ENCODE measurements at regions not wholly inside any gene's neighbourhood (a gene's known extent, or its start where the extent isn't known, plus 50 kb on each side); places are given as distances from the start of the nearest gene placed in this dataset.
A peak's percentile ranks its signal among the peaks of the same experiment; 100 is the strongest.

DNA sequence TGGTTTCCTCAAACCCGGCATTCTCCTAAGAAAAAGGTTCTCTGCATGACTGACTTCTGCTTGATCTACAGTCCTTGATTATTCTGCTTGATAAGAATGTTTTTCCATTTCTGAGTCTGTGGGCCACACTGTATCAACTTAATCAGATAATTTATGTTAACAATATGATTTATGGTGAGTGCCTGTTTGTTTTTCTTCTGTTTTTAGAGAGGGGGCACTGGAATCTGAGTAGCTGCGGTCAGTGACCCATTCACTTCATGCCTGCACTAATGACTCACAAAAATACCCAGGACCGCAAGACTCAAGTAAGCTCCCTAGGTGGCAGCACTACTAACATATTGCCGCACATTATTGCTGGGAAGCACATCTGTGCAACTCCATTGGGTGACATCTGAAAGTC is 542.3 kb upstream of the ATXN8OS start (continued):
- TF ChIP-seq TAF1 (IDR thresholded peaks at IDR 0.05; ENCODE audit: borderline replicate concordance, low read depth, low read length) (no peak), ELF1 (IDR thresholded peaks at IDR 0.05) (no peak), TCF12 (IDR thresholded peaks at IDR 0.05) (peak; percentile 73), EZH2phosphoT487 (IDR thresholded peaks at IDR 0.05; ENCODE audit: borderline replicate concordance, low read depth) (no peak), IRF3 (IDR thresholded peaks at IDR 0.05; ENCODE audit: low read depth, low read length) (no peak), GATA2 (CRISPR knock-in tag; IDR thresholded peaks at IDR 0.05) (no peak), FOXJ3 (CRISPR knock-in tag; IDR thresholded peaks at IDR 0.05) (no peak), SIN3A (IDR thresholded peaks at IDR 0.05; ENCODE audit: borderline replicate concordance, low read depth, low read length) (no peak), FOSL2 (IDR thresholded peaks at IDR 0.05; ENCODE audit: borderline replicate concordance, low read depth) (peak; percentile 63), RXRA (IDR thresholded peaks at IDR 0.05; ENCODE audit: borderline replicate concordance, low read depth) (no peak), YY1 (IDR thresholded peaks at IDR 0.05; ENCODE audit: low read depth) (no peak)
- TF ChIP-seq, protein P1, sequence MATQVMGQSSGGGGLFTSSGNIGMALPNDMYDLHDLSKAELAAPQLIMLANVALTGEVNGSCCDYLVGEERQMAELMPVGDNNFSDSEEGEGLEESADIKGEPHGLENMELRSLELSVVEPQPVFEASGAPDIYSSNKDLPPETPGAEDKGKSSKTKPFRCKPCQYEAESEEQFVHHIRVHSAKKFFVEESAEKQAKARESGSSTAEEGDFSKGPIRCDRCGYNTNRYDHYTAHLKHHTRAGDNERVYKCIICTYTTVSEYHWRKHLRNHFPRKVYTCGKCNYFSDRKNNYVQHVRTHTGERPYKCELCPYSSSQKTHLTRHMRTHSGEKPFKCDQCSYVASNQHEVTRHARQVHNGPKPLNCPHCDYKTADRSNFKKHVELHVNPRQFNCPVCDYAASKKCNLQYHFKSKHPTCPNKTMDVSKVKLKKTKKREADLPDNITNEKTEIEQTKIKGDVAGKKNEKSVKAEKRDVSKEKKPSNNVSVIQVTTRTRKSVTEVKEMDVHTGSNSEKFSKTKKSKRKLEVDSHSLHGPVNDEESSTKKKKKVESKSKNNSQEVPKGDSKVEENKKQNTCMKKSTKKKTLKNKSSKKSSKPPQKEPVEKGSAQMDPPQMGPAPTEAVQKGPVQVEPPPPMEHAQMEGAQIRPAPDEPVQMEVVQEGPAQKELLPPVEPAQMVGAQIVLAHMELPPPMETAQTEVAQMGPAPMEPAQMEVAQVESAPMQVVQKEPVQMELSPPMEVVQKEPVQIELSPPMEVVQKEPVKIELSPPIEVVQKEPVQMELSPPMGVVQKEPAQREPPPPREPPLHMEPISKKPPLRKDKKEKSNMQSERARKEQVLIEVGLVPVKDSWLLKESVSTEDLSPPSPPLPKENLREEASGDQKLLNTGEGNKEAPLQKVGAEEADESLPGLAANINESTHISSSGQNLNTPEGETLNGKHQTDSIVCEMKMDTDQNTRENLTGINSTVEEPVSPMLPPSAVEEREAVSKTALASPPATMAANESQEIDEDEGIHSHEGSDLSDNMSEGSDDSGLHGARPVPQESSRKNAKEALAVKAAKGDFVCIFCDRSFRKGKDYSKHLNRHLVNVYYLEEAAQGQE (IDR thresholded peaks at IDR 0.05; ENCODE audit: low read depth, low read length) = no peak
- TF ChIP-seq, protein P2, sequence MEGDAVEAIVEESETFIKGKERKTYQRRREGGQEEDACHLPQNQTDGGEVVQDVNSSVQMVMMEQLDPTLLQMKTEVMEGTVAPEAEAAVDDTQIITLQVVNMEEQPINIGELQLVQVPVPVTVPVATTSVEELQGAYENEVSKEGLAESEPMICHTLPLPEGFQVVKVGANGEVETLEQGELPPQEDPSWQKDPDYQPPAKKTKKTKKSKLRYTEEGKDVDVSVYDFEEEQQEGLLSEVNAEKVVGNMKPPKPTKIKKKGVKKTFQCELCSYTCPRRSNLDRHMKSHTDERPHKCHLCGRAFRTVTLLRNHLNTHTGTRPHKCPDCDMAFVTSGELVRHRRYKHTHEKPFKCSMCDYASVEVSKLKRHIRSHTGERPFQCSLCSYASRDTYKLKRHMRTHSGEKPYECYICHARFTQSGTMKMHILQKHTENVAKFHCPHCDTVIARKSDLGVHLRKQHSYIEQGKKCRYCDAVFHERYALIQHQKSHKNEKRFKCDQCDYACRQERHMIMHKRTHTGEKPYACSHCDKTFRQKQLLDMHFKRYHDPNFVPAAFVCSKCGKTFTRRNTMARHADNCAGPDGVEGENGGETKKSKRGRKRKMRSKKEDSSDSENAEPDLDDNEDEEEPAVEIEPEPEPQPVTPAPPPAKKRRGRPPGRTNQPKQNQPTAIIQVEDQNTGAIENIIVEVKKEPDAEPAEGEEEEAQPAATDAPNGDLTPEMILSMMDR (IDR thresholded peaks at IDR 0.05) = peak; percentile 66

- H3K4me3 ChIP-seq (ENCODE audit: low read depth in 2 of 2, low read length in 1 of 2) = no peak overlapping the region
- H3K9ac ChIP-seq = no peak overlapping the region
- H3K27ac ChIP-seq (ENCODE audit: low read depth in 2 of 2, low read length in 1 of 2) = no peak overlapping the region
- WGBS (ENCODE audit: low lambda C conversion rate) = 46% methylated on average over 3 of the region's 5 CpGs
- no peak for DNase-seq
- H3K27me3 ChIP-seq (ENCODE audit: insufficient read depth) = no peaks in the 10 kb centered on the region
- no peaks in the 10 kb centered on the region for H4K20me1 ChIP-seq (ENCODE audit: insufficient read depth)
- no peaks in the 10 kb centered on the region for H3K9me3 ChIP-seq
- no peaks in the 10 kb centered on the region for H3K9me2 ChIP-seq
- no peak overlapping the region for H2AFZ ChIP-seq (ENCODE audit: low read depth)
- no peaks in the 10 kb centered on the region for H3K79me2 ChIP-seq (ENCODE audit: insufficient read depth)
- ChIA-PET CTCF (interaction anchor here (0.7 to 0.9 kb wide), 2 partner anchors 28 to 32 kb away, joined by 3 to 4 read pairs; no protein-coding TSS in a partner anchor), POLR2A (no interaction called here)
- H3K4me1 ChIP-seq (ENCODE audit: control insufficient read depth in 1 of 2, insufficient read depth in 2 of 2, low read depth in 1 of 2, low read length in 1 of 2) = no peaks in the 10 kb centered on the region
- H3K36me3 ChIP-seq (replicated peaks in 1 of 2; ENCODE audit: control insufficient read depth in 1 of 2, insufficient read depth in 2 of 2, low read length in 1 of 2) = no peaks in the 10 kb centered on the region
- H3F3A ChIP-seq (replicated peaks; ENCODE audit: insufficient read depth) = no peaks in the 10 kb centered on the region
- TF ChIP-seq ELF1 (IDR thresholded peaks at IDR 0.05) (no peak), RCOR1 (IDR thresholded peaks at IDR 0.05; ENCODE audit: low read length) (no peak), NRF1 (IDR thresholded peaks at IDR 0.05; ENCODE audit: low read depth, low read length) (no peak), POLR2AphosphoS5 (IDR thresholded peaks at IDR 0.05; ENCODE audit: low read depth, low read length) (no peak), PBX3 (IDR thresholded peaks at IDR 0.05) (no peak), MEF2A (IDR thresholded peaks at IDR 0.05; ENCODE audit: borderline replicate concordance, low read depth) (no peak)
- TF ChIP-seq, protein P1 (IDR thresholded peaks at IDR 0.05; ENCODE audit: low read depth, low read length) = no peak
- H3K4me2 ChIP-seq = no peak overlapping the region
Measured at GRCh38 chr13:69556540-69557196, 551.0 kb upstream of the ATXN8OS start.

Data from SK-N-SH (cell line).